NOMO-1 treated with dmso at 0.1 percent for 144 hours (cell line): ENCODE measurements at regions not wholly inside any gene's neighbourhood (a gene's known extent, or its start where the extent isn't known, plus 50 kb on each side); places are given as distances from the start of the nearest gene placed in this dataset.
"Not testable (repeated sequence)": the region's sequence is repeated elsewhere in the genome, so short reads cannot be mapped to it uniquely, and the experiment has no call there.

ENCODE experiments used
- DNase-seq: peaks from one replicate; lab custom pipeline; 2025; ENCODE audit not compliant: unreplicated experiment; lab: John Stamatoyannopoulos, UW

GRCh38 chr6:18527836-18528743, 140.9 kb downstream of the RNF144B start:
- no peak for DNase-seq

GRCh38 chr6:18530201-18530600, 143.1 kb downstream of the RNF144B start:
- DNase-seq = no peak

- DNase-seq = no peak
Observed at GRCh38 chr6:18532139-18532538, 145.0 kb downstream of the RNF144B start.

- DNase-seq = no peak
Observed at GRCh38 chr6:18533793-18534192, 146.6 kb downstream of the RNF144B start.

GRCh38 chr6:18536591-18537055, 149.5 kb downstream of the RNF144B start:
- no peak for DNase-seq

GRCh38 chr6:18538315-18538714, 151.2 kb downstream of the RNF144B start:
- DNase-seq = no peak

GRCh38 chr6:18543051-18543450, 155.9 kb downstream of the RNF144B start:
- DNase-seq = no peak

- not testable (repeated sequence) for DNase-seq
Observed at GRCh38 chr6:18545142-18545541, 158.0 kb downstream of the RNF144B start.

GRCh38 chr6:18545726-18546125, 158.6 kb downstream of the RNF144B start:
- no peak for DNase-seq

GRCh38 chr6:18550119-18550518, 163.0 kb downstream of the RNF144B start:
- no peak for DNase-seq

GRCh38 chr6:18551228-18551627, 164.1 kb downstream of the RNF144B start:
- DNase-seq = no peak

GRCh38 chr6:18555750-18556149, 168.6 kb downstream of the RNF144B start:
- DNase-seq = no peak

- DNase-seq = no peak
Observed at GRCh38 chr6:18561037-18561750, 174.0 kb downstream of the RNF144B start.

GRCh38 chr6:18562726-18563125, 175.6 kb downstream of the RNF144B start:
- no peak for DNase-seq

GRCh38 chr6:18564775-18565174, 177.6 kb downstream of the RNF144B start:
- no peak for DNase-seq

GRCh38 chr6:18565231-18565630, 178.1 kb downstream of the RNF144B start:
- DNase-seq = no peak

GRCh38 chr6:18567380-18567779, 180.2 kb downstream of the RNF144B start:
- no peak for DNase-seq

GRCh38 chr6:18577491-18577890, 190.3 kb downstream of the RNF144B start:
- DNase-seq = no peak

- no peak for DNase-seq
Observed at GRCh38 chr6:18579166-18579565, 192.0 kb downstream of the RNF144B start.

GRCh38 chr6:18579869-18580268, 192.7 kb downstream of the RNF144B start:
- no peak for DNase-seq

- no peak for DNase-seq
Observed at GRCh38 chr6:18584372-18584771, 197.2 kb downstream of the RNF144B start.

GRCh38 chr6:18585032-18585573, 198.0 kb downstream of the RNF144B start:
- peak; percentile 67 for DNase-seq
